Activated naive CD8-positive, alpha-beta T cell treated with anti-CD3 and anti-CD28 coated beads, Interleukin-2, amount 50 U/mL, for 24 hours (primary cell): ENCODE measurements at regions not wholly inside any gene's neighbourhood (a gene's known extent, or its start where the extent isn't known, plus 50 kb on each side); places are given as distances from the start of the nearest gene placed in this dataset.

Experiments used
- ATAC-seq: fragments of 150-1000 bp; cut with Tn5 transposase; one replicate; pipeline ENCODE4 v1.10.0; 2021
- DNase-seq: peaks from one replicate; pipeline ENCODE4 v3.0.0; 2021
- H3K27ac Mint-ChIP-seq: one replicate; pipeline ENCODE4 v1.8.0; 2021; ENCODE audit warnings: mild to moderate bottlenecking, mixed read lengths
- H3K27me3 Mint-ChIP-seq: one replicate; pipeline ENCODE4 v1.8.0; 2021; ENCODE audit warnings: mixed read lengths
- H3K36me3 Mint-ChIP-seq: one replicate; pipeline ENCODE4 v1.8.0; 2021; ENCODE audit warnings: low read depth, mixed read lengths
- H3K4me1 Mint-ChIP-seq: one replicate; pipeline ENCODE4 v1.8.0; 2021; ENCODE audit warnings: mixed read lengths
- H3K4me3 Mint-ChIP-seq: one replicate; pipeline ENCODE4 v1.8.0; 2021; ENCODE audit warnings: mild to moderate bottlenecking, moderate library complexity, mixed read lengths
- H3K9me3 Mint-ChIP-seq: one replicate; pipeline ENCODE4 v1.8.0; 2021; ENCODE audit warnings: mixed read lengths

DNA sequence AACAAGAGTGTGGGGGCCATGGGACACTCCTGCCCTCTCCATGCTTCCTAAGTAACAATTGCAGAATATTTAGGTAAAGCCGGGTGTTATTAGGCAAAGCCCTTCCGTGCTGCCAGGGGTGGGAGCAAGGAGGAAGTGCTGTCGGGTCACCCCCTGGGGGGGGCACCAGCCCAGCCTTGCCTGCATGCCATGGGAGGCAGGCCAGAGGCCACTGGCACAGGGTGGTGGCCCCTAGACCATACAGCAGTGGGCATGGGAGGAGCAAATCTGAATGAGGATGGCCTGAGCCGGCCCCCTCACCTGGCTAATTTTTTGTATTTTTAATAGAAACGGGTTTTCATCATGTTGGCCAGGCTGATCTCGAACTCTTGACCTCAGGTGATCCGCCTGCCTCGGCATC lies 355.7 kb upstream of the CDH8 start:
- ATAC-seq (no peak), DNase-seq (no peak)
- no peak overlapping the region for H3K4me3 Mint-ChIP-seq
- no peaks in the 10 kb centered on the region for H3K27me3 Mint-ChIP-seq
- H3K9me3 Mint-ChIP-seq: peaks cover 27% of the 10 kb centered on the region
- no peaks in the 10 kb centered on the region for H3K4me1 Mint-ChIP-seq
- no peaks in the 10 kb centered on the region for H3K36me3 Mint-ChIP-seq
- no peak overlapping the region for H3K27ac Mint-ChIP-seq

DNA sequence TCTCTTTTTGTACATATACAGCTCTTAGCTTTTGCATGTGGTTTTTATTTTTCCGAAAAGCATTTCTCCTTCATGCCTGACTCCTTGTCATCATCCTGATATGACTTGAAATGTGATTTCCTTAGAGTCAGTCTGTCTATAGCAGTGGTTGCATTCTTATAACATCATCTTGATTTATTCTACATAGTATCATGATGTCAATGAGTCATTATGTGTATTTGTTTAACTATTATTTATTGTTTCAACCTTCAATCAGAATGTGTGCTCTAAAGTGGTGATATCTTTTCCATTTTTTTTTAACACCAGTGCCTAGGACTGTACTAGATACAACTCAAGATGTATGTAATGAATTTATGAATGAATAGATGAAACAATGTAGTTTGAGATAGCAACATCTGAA lies 354.9 kb upstream of the CDH8 start:
- H3K36me3 Mint-ChIP-seq: no peaks in the 10 kb centered on the region
- H3K27ac Mint-ChIP-seq: no peak overlapping the region
- no peak for DNase-seq
- no peaks in the 10 kb centered on the region for H3K4me1 Mint-ChIP-seq
- no peak overlapping the region for H3K4me3 Mint-ChIP-seq
- H3K27me3 Mint-ChIP-seq: no peaks in the 10 kb centered on the region
- ATAC-seq: no peak
- peaks cover 26% of the 10 kb centered on the region for H3K9me3 Mint-ChIP-seq

GRCh38 chr16:62390214-62390613 lies 354.0 kb upstream of the CDH8 start:
- Mint-ChIP-seq H3K4me3 (no peak overlapping the region), H3K27ac (no peak overlapping the region), H3K36me3 (no peaks in the 10 kb centered on the region), H3K9me3 (peaks cover 31% of the 10 kb centered on the region), H3K4me1 (no peaks in the 10 kb centered on the region), H3K27me3 (no peaks in the 10 kb centered on the region)
- DNase-seq: no peak
- ATAC-seq: no peak

DNA sequence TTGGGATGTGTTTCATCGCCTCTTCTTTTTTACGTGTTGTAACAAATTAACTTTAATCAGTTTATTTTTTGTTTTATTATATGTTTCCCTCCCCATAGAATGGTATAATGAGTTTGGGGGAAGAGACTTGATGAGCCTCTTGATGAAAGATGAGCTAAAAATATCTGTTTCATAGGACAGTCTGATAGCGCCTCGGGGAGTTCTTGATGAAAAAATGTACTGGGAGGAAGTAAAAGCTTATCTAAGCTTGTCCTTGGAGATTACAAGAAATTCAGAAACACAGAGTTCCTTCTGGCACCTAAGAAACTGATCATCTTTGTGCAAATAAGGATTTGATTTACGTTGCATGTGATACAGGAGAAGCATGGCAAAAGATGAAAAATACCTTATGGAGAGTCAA lies 350.2 kb upstream of the CDH8 start:
- DNase-seq (no peak), ATAC-seq (no peak)
- H3K27ac Mint-ChIP-seq: no peak overlapping the region
- no peaks in the 10 kb centered on the region for H3K36me3 Mint-ChIP-seq
- no peak overlapping the region for H3K4me3 Mint-ChIP-seq
- no peaks in the 10 kb centered on the region for H3K4me1 Mint-ChIP-seq
- H3K27me3 Mint-ChIP-seq: no peaks in the 10 kb centered on the region
- H3K9me3 Mint-ChIP-seq: peaks cover 32% of the 10 kb centered on the region

GRCh38 chr16:62383941-62384340 lies 347.7 kb upstream of the CDH8 start:
- Mint-ChIP-seq H3K9me3 (peaks cover 26% of the 10 kb centered on the region), H3K36me3 (no peaks in the 10 kb centered on the region), H3K27ac (no peak overlapping the region), H3K4me1 (no peaks in the 10 kb centered on the region), H3K27me3 (no peaks in the 10 kb centered on the region), H3K4me3 (no peak overlapping the region)
- DNase-seq: no peak
- ATAC-seq: no peak

GRCh38 chr16:62370445-62370844 lies 334.2 kb upstream of the CDH8 start:
- no peaks in the 10 kb centered on the region for H3K27me3 Mint-ChIP-seq
- H3K4me1 Mint-ChIP-seq: no peaks in the 10 kb centered on the region
- H3K36me3 Mint-ChIP-seq: no peaks in the 10 kb centered on the region
- DNase-seq (no peak), ATAC-seq (no peak)
- no peak overlapping the region for H3K27ac Mint-ChIP-seq
- peaks cover 33% of the 10 kb centered on the region for H3K9me3 Mint-ChIP-seq
- H3K4me3 Mint-ChIP-seq: no peak overlapping the region

DNA sequence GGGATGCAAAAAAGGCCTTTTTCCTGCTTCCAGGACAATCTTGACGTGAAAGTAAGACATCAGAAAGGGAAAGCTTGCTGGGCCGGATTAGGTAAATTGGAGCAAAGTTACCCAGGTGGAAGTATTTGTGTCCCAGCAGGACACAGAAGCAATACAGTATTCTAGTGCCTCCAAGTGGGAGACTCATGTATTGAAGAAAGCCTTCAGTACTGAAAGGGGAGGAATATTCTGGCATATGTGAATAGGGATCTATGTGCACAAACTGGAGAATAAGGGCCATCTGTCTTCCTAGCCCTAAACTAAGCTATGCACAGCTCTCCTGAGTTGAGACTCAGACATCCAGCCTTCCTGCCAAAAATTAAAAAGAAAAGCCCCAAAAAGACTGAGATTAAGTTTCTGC lies 327.3 kb upstream of the CDH8 start:
- Mint-ChIP-seq H3K4me3 (no peak overlapping the region), H3K36me3 (no peaks in the 10 kb centered on the region), H3K4me1 (no peaks in the 10 kb centered on the region), H3K27me3 (no peaks in the 10 kb centered on the region), H3K9me3 (peaks cover 12% of the 10 kb centered on the region), H3K27ac (no peak overlapping the region)
- DNase-seq (no peak), ATAC-seq (no peak)

- Mint-ChIP-seq H3K4me1 (no peaks in the 10 kb centered on the region), H3K27me3 (no peaks in the 10 kb centered on the region), H3K36me3 (no peaks in the 10 kb centered on the region), H3K27ac (no peak overlapping the region), H3K4me3 (no peak overlapping the region), H3K9me3 (peaks cover 12% of the 10 kb centered on the region)
- ATAC-seq (no peak), DNase-seq (no peak)
Measured at GRCh38 chr16:62353355-62353754, 317.1 kb upstream of the CDH8 start.

DNA sequence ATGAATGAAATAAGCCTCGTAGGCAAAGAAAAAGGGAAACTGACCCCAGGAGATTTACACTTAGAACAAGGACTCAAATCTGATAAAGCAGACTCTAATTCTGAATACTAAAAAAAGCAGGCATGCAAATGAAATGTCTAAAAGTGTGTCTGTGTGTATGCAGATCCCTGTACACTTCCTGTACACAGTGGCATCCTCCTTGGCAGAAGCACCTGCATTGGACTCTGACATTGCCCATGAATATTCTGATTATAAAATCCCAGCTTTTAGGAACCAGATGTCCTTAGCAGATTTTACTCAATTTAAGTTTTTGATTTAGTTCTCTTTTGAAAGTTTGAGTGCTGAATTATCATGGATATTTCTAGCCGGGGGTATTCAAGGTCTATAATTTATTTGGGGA lies 306.0 kb upstream of the CDH8 start:
- DNase-seq: no peak
- no peak for ATAC-seq
- H3K27ac Mint-ChIP-seq: no peak overlapping the region
- H3K36me3 Mint-ChIP-seq: no peaks in the 10 kb centered on the region
- no peak overlapping the region for H3K4me3 Mint-ChIP-seq
- peaks cover 15% of the 10 kb centered on the region for H3K9me3 Mint-ChIP-seq
- no peaks in the 10 kb centered on the region for H3K4me1 Mint-ChIP-seq
- no peaks in the 10 kb centered on the region for H3K27me3 Mint-ChIP-seq

DNA sequence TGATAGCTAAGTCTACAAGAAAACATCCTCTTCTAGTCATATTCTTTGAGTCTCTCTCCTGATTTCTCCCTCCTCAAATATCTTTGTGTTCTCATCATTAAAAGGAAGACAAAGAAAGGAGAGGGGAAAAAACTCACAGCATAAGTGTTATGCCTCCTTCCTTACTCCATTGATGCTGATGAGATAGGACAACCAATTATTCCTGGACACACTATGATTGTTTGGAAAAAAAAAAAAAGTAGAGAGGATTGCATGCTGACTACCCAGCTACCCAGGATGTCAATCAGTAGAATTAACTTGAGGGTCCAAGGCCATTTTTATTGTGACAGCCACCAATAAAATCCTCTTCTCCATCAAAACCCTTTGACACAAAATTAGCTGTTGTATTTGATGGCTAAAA lies 299.1 kb upstream of the CDH8 start:
- Mint-ChIP-seq H3K4me3 (no peak overlapping the region), H3K36me3 (no peaks in the 10 kb centered on the region), H3K9me3 (peaks cover 25% of the 10 kb centered on the region), H3K27ac (no peak overlapping the region), H3K27me3 (no peaks in the 10 kb centered on the region), H3K4me1 (no peaks in the 10 kb centered on the region)
- DNase-seq (no peak), ATAC-seq (no peak)

DNA sequence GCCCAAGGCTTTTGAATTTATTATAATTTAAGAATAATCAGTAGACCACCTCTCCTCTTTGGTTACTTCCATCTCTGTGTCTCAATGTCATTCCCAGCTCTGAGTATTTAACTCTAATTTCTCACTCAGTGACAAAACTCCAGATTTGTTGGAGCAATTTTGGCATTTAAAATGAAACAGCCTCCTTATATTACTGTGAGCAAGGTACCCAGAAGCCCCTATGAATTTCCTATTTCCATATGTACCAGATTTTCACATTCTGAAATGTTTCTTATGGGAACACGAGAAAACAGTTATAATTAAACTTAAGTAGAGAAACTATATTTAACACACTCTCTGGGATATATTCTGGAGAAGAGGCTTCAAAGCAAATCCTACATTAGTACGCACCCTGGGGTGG lies 285.4 kb upstream of the CDH8 start:
- DNase-seq (no peak), ATAC-seq (no peak)
- no peaks in the 10 kb centered on the region for H3K4me1 Mint-ChIP-seq
- peaks cover 21% of the 10 kb centered on the region for H3K9me3 Mint-ChIP-seq
- H3K27ac Mint-ChIP-seq: no peak overlapping the region
- H3K27me3 Mint-ChIP-seq: no peaks in the 10 kb centered on the region
- no peaks in the 10 kb centered on the region for H3K36me3 Mint-ChIP-seq
- H3K4me3 Mint-ChIP-seq: no peak overlapping the region

DNA sequence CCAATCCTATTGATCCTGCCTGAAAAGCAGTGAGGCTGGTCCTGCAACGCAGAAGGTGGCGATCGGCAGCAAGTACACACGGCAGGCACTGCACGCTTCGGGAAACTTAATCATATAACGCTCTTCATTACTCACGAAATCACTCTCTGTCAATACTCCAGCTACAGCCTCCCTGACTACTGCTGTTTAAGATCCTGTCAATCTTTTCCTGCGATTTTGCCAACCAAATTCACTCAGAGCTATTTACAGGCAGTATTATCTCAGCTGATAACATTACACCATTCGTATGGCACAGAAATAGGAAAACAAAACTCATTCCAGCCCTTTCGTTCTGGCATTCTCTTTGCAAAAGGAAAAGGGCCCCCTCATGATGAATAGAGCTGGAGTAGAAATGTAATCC lies 262.4 kb upstream of the CDH8 start:
- H3K36me3 Mint-ChIP-seq: no peaks in the 10 kb centered on the region
- peaks cover 21% of the 10 kb centered on the region for H3K9me3 Mint-ChIP-seq
- no peak overlapping the region for H3K27ac Mint-ChIP-seq

DNA sequence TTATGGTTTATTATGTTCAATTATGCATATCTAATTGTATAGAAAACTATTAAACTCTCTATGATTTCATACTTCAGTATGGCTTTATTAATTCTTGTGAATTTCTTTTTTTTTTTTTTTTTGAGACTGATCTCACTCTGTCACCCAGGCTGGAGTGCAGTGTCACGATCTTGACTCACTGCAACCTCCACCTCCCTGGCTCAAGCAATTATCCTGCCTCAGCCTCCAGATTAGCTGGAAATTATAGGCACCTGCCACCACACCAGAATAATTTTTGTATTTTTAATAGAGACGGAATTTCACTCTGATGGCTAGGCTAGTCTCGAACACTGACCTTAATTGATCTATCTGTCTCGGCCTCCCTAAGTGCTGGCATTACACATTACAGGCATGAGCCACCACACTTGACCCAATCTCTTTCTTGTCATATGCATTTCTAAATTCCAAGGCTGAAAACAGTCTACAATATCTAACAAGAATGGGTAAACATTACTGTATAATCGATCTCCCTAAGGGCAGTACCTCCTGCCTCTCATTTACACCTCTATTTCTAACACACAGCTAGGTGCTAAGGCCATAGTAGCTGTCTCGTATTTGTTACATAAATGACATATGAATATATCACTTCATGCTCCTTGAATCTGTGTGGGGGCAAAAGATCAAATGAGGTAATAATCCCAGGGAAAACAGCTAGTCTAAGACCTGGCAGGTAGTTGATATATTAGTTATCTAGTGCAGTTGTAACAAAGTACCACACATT lies 258.2 kb upstream of the CDH8 start:
- no peak overlapping the region for H3K27ac Mint-ChIP-seq
- no peak overlapping the region for H3K4me3 Mint-ChIP-seq
- no peaks in the 10 kb centered on the region for H3K27me3 Mint-ChIP-seq
- peaks cover 13% of the 10 kb centered on the region for H3K9me3 Mint-ChIP-seq
- no peak for ATAC-seq
- H3K4me1 Mint-ChIP-seq: no peaks in the 10 kb centered on the region
- no peaks in the 10 kb centered on the region for H3K36me3 Mint-ChIP-seq
- no peak for DNase-seq

More for the DNA sequence above, 262.4 kb upstream of the CDH8 start:
- Mint-ChIP-seq H3K4me1 (no peaks in the 10 kb centered on the region), H3K4me3 (no peak overlapping the region), H3K27me3 (no peaks in the 10 kb centered on the region)
- ATAC-seq (no peak), DNase-seq (no peak)

DNA sequence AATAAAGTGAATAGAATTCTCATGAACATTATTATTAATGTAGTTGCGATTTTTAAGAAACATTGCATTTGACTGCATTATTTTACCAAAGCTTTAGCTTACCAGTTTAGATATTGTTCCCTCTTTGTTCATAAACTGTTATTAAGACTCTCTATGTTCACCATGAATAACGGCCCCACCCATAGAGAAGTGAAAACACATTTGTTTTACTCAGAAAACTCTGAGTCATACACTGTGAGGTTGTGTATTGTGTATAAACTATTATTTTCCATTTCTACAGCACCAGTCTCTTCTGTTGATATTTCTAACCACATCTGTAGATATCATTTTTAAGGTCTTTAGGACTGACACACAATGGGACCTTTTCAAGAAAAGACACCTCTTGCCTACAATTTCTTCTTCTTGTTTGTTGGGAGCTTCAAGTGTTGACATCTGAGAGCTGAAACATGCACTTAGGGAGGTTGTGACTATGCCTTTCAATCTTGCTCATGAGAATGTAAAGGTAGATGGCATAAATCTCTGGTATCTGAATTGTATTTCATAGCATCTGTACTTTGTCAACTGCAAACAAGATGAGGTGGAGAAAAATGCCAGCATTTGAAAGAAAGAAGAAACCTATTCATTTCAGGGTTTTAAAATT lies 252.9 kb upstream of the CDH8 start:
- ATAC-seq: no peak
- H3K9me3 Mint-ChIP-seq: peaks cover 14% of the 10 kb centered on the region
- no peaks in the 10 kb centered on the region for H3K4me1 Mint-ChIP-seq
- no peaks in the 10 kb centered on the region for H3K27me3 Mint-ChIP-seq
- no peaks in the 10 kb centered on the region for H3K36me3 Mint-ChIP-seq
- no peak for DNase-seq
- no peak overlapping the region for H3K4me3 Mint-ChIP-seq
- no peak overlapping the region for H3K27ac Mint-ChIP-seq

GRCh38 chr16:62280506-62280905 lies 244.3 kb upstream of the CDH8 start:
- no peak for ATAC-seq
- Mint-ChIP-seq H3K27ac (no peak overlapping the region), H3K4me3 (no peak overlapping the region), H3K27me3 (no peaks in the 10 kb centered on the region), H3K36me3 (no peaks in the 10 kb centered on the region), H3K9me3 (peaks cover 5% of the 10 kb centered on the region), H3K4me1 (no peaks in the 10 kb centered on the region)
- DNase-seq: no peak
